ENCODE measurements at regions not wholly inside any gene's neighbourhood (a gene's known extent, or its start where the extent isn't known, plus 50 kb on each side); places are given as distances from the start of the nearest gene placed in this dataset.

- ATAC-seq: no peak
Observed at GRCh38 chr22:47933226-47933625, 1170.8 kb downstream of the TBC1D22A start.

- no peak for ATAC-seq
Observed at GRCh38 chr22:47929646-47930185, 1167.3 kb downstream of the TBC1D22A start.

GRCh38 chr22:47929073-47929472 is 1166.6 kb downstream of the TBC1D22A start:
- ATAC-seq: no peak

- ATAC-seq: no peak
Observed at GRCh38 chr22:47928631-47929030, 1166.2 kb downstream of the TBC1D22A start.

- no peak for ATAC-seq
Observed at GRCh38 chr22:47927648-47928210, 1165.3 kb downstream of the TBC1D22A start.

- no peak for ATAC-seq
Observed at GRCh38 chr22:47923011-47923427, 1160.6 kb downstream of the TBC1D22A start.

GRCh38 chr22:47921906-47922305 is 1159.5 kb downstream of the TBC1D22A start:
- ATAC-seq: no peak

- no peak for ATAC-seq
Observed at GRCh38 chr22:47920380-47920959, 1158.0 kb downstream of the TBC1D22A start.

- ATAC-seq: no peak
Observed at GRCh38 chr22:47919893-47920292, 1157.4 kb downstream of the TBC1D22A start.

- ATAC-seq: no peak
Observed at GRCh38 chr22:47919001-47919441, 1156.6 kb downstream of the TBC1D22A start.

- no peak for ATAC-seq
Observed at GRCh38 chr22:47918276-47918921, 1155.9 kb downstream of the TBC1D22A start.

GRCh38 chr22:47914481-47915097 is 1152.1 kb downstream of the TBC1D22A start:
- ATAC-seq: no peak

- no peak for ATAC-seq
Observed at GRCh38 chr22:47902646-47903180, 1140.3 kb downstream of the TBC1D22A start.

GRCh38 chr22:47901911-47902310 is 1139.5 kb downstream of the TBC1D22A start:
- no peak for ATAC-seq

- no peak for ATAC-seq
Observed at GRCh38 chr22:47899894-47900293, 1137.4 kb downstream of the TBC1D22A start.

- ATAC-seq: no peak
Observed at GRCh38 chr22:47898946-47899345, 1136.5 kb downstream of the TBC1D22A start.

- ATAC-seq: no peak
Observed at GRCh38 chr22:47891609-47892008, 1129.2 kb downstream of the TBC1D22A start.

GRCh38 chr22:47888817-47889216 is 1126.4 kb downstream of the TBC1D22A start:
- no peak for ATAC-seq

- no peak for ATAC-seq
Observed at GRCh38 chr22:47884775-47885174, 1122.3 kb downstream of the TBC1D22A start.

GRCh38 chr22:47884200-47884599 is 1121.8 kb downstream of the TBC1D22A start:
- no peak for ATAC-seq

- no peak for ATAC-seq
Observed at GRCh38 chr22:47883757-47884156, 1121.3 kb downstream of the TBC1D22A start.

- no peak for ATAC-seq
Observed at GRCh38 chr22:47879346-47879745, 1116.9 kb downstream of the TBC1D22A start.

- ATAC-seq: no peak
Observed at GRCh38 chr22:47878460-47878859, 1116.0 kb downstream of the TBC1D22A start.

Data from activated CD4-positive, CD25-positive, alpha-beta regulatory T cell treated with anti-CD3 and anti-CD28 coated beads, Interleukin-2, amount 50 U/mL, for 24 hours (primary cell).